Smooth muscle cell (in vitro differentiated cells): ENCODE measurements at regions not wholly inside any gene's neighbourhood (a gene's known extent, or its start where the extent isn't known, plus 50 kb on each side); places are given as distances from the start of the nearest gene placed in this dataset.
"Not testable (repeated sequence)": the region's sequence is repeated elsewhere in the genome, so short reads cannot be mapped to it uniquely, and the experiment has no call there.

Experiments used
- DNase-seq: peaks from one replicate; lab custom pipeline; 2025; ENCODE audit not compliant: unreplicated experiment; lab: John Stamatoyannopoulos, UW
- H2AFZ ChIP-seq: fragments of 200-600 bp; sonication (generic); 2 replicates; pipeline ENCODE4 v1.6.0; 2016; ENCODE audit warnings: antibody characterized with exemption, low read depth, mild to moderate bottlenecking
- H3F3A ChIP-seq: fragments of 200-600 bp; sonication (generic); 2 replicates; pipeline ENCODE4 v1.6.0; 2017; ENCODE audit warnings: antibody characterized with exemption, low read depth
- H3K27ac ChIP-seq: fragments of 200-600 bp; sonication (generic); 2 replicates; pipeline ENCODE4 v1.5.1; 2016; ENCODE audit warnings: low read depth, mild to moderate bottlenecking
- H3K27me3 ChIP-seq: fragments of 200-600 bp; sonication (generic); 2 replicates; pipeline ENCODE4 v1.6.1; 2016; ENCODE audit warnings: low read depth, mild to moderate bottlenecking
- H3K36me3 ChIP-seq: fragments of 200-600 bp; sonication (generic); 2 replicates; pipeline ENCODE4 v1.5.1; 2016; ENCODE audit warnings: low read depth
- H3K4me1 ChIP-seq: fragments of 200-600 bp; sonication (generic); 2 replicates; pipeline ENCODE4 v1.5.1; 2016; ENCODE audit warnings: low read depth
- H3K4me2 ChIP-seq: fragments of 200-600 bp; sonication (generic); 2 replicates; pipeline ENCODE4 v1.6.0; 2016; ENCODE audit warnings: mild to moderate bottlenecking
- H3K4me3 ChIP-seq: fragments of 200-600 bp; sonication (generic); 2 replicates; pipeline ENCODE4 v1.5.1; 2016; ENCODE audit warnings: mild to moderate bottlenecking
- H3K79me2 ChIP-seq: fragments of 200-600 bp; sonication (generic); 2 replicates; pipeline ENCODE4 v1.6.0; 2016; ENCODE audit warnings: low read depth, mild to moderate bottlenecking
- H3K9ac ChIP-seq: fragments of 200-600 bp; sonication (generic); 2 replicates; pipeline ENCODE4 v1.6.0; 2016; ENCODE audit warnings: low read depth
- H3K9me3 ChIP-seq: fragments of 200-600 bp; sonication (generic); replicated peaks from 2 replicates; pipeline ENCODE4 v1.5.1; 2016; ENCODE audit warnings: low read depth
- H4K20me1 ChIP-seq: fragments of 200-600 bp; sonication (generic); 2 replicates; pipeline ENCODE4 v1.6.0; 2016; ENCODE audit warnings: low read depth
- whole genome bisulfite sequencing: methylation state at CpG from one replicate; pipeline ENCODE4 v1.1.7; 2016; ENCODE audit warnings: low lambda C conversion rate; 5-methylcytosine and 5-hydroxymethylcytosine counted together
- TF ChIP-seq, protein P1 (sequence below): fragments of 200-600 bp; sonication (generic); IDR thresholded peaks from 2 replicates; pipeline ENCODE4 v1.5.1; 2017; ENCODE audit warnings: borderline replicate concordance, mild to moderate bottlenecking, antibody characterized with exemption; ENCODE audit not compliant: insufficient read depth, poor library complexity, severe bottlenecking

DNA sequence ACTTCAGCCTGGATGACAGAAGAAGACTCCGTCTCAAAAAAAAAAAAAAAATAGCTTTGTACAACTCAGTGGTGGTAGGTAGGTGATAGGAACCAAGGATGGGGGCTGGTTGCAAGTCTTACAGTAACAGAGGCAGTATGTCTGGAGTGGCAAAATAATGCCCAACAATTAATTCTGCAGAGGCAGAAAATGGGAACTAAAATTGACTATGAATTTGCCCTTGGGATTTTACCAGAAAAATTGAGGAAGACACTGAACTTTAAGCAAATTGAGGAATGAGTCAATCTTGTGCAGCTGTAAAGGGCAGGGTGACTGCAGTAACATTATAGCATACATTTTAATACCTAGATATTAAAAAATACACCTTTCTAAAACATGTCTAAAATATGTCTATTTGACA, 116.1 kb upstream of the FOXN2 start:
- H3K27me3 ChIP-seq = no peaks in the 10 kb centered on the region
- H3K9me3 ChIP-seq = no peaks in the 10 kb centered on the region
- H3K4me3 ChIP-seq = no peak overlapping the region
- TF ChIP-seq, protein P1, sequence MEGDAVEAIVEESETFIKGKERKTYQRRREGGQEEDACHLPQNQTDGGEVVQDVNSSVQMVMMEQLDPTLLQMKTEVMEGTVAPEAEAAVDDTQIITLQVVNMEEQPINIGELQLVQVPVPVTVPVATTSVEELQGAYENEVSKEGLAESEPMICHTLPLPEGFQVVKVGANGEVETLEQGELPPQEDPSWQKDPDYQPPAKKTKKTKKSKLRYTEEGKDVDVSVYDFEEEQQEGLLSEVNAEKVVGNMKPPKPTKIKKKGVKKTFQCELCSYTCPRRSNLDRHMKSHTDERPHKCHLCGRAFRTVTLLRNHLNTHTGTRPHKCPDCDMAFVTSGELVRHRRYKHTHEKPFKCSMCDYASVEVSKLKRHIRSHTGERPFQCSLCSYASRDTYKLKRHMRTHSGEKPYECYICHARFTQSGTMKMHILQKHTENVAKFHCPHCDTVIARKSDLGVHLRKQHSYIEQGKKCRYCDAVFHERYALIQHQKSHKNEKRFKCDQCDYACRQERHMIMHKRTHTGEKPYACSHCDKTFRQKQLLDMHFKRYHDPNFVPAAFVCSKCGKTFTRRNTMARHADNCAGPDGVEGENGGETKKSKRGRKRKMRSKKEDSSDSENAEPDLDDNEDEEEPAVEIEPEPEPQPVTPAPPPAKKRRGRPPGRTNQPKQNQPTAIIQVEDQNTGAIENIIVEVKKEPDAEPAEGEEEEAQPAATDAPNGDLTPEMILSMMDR = no peak
- H4K20me1 ChIP-seq = no peaks in the 10 kb centered on the region
- no peak overlapping the region for H2AFZ ChIP-seq
- H3K36me3 ChIP-seq = no peaks in the 10 kb centered on the region
- no peaks in the 10 kb centered on the region for H3F3A ChIP-seq
- peaks cover 8% of the 10 kb centered on the region for H3K4me1 ChIP-seq
- 93% methylated on average over 1 of the region's 1 CpG for WGBS
- no peak overlapping the region for H3K4me2 ChIP-seq
- no peak for DNase-seq
- H3K27ac ChIP-seq = no peak overlapping the region
- H3K79me2 ChIP-seq = no peaks in the 10 kb centered on the region
- no peak overlapping the region for H3K9ac ChIP-seq

DNA sequence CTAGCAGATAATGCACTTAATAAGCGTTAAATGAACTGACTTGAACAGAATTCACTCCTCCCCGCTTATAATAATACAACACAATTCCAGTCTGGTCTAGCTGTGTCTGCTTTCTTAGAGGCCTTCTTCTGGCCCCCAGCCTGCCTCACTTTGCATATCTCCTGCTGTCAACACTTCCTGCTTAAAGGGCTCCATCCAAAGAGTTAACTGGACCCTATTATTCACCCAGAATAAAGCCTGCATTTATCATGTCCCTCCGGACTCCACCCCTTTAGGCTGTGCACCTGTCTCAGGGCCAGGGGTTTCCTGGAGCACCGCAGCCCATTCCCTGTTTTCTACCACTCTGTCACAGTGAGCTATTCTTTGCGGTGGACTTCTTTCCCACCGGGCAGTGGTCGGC, 115.4 kb upstream of the FOXN2 start:
- Histone ChIP-seq H3K27me3 (no peaks in the 10 kb centered on the region), H3K4me3 (no peak overlapping the region), H3K9ac (no peak overlapping the region), H3K27ac (no peak overlapping the region), H3K9me3 (no peaks in the 10 kb centered on the region), H4K20me1 (no peaks in the 10 kb centered on the region), H3K36me3 (no peaks in the 10 kb centered on the region), H2AFZ (no peak overlapping the region), H3K4me2 (no peak overlapping the region), H3F3A (no peaks in the 10 kb centered on the region), H3K4me1 (peaks cover 8% of the 10 kb centered on the region), H3K79me2 (no peaks in the 10 kb centered on the region)
- TF ChIP-seq, protein P1 = no peak
- no peak for DNase-seq
- WGBS = 79% methylated on average over 7 of the region's 7 CpGs

DNA sequence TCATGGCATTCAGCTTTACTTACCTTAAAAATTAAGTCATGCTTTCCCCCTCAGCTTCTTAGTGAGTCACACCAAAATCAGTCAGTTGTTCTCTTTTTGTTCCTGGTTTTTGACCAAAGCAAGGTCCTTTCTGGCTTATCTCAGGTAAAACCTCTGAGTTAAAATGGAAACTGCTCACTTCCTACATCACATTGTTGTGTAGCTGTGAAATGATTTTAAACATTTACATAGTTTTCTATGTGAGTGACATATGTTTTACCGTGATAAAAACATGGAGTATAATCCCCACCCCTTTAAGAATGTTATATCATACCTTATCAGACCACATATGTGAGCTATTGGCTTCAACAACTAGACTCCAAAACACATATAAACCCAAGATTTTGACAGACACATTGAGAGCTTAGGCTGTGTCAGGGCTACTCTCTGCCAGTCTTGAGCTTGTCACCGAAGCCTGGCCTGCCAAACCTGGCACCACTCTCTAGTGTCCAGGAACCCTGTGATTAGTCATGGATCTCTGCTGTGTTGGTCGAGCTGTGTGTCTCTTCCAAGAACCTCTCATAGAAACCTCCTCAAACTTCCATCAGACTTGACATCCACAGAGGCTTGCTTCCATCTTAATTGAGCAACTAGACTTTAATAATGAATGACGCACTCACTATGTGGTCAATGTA, 113.7 kb upstream of the FOXN2 start:
- no peak overlapping the region for H3K9ac ChIP-seq
- 95% methylated on average over 4 of the region's 4 CpGs for WGBS
- H3K4me3 ChIP-seq = no peak overlapping the region
- no peaks in the 10 kb centered on the region for H3K27me3 ChIP-seq
- H3F3A ChIP-seq = no peaks in the 10 kb centered on the region
- DNase-seq = no peak
- peaks cover 8% of the 10 kb centered on the region for H3K4me1 ChIP-seq
- no peaks in the 10 kb centered on the region for H4K20me1 ChIP-seq
- no peak overlapping the region for H3K4me2 ChIP-seq
- no peaks in the 10 kb centered on the region for H3K79me2 ChIP-seq
- no peak overlapping the region for H3K27ac ChIP-seq
- no peak overlapping the region for H2AFZ ChIP-seq
- no peaks in the 10 kb centered on the region for H3K9me3 ChIP-seq
- TF ChIP-seq, protein P1 = no peak
- no peaks in the 10 kb centered on the region for H3K36me3 ChIP-seq

DNA sequence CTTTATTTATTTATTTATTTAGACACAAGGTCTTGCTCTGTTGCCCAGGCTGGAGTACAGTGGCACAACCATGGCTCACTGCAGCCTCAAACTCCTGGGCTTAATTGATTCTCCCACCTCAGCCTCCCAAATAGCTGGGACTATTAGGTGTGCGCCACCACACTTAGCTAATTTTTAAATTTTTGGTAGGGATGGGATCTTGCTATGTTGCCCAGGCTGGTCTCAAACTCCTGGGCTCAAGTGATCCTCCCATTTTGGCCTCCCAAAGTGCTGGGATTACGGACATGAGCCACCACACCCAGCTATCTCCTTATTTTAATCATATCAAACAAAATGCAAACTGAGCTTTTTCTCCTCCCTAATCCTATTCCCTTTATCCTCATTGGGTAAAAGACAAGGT, 113.0 kb upstream of the FOXN2 start:
- H3K36me3 ChIP-seq, H3K4me3 ChIP-seq, H3F3A ChIP-seq, H3K9ac ChIP-seq, H3K27me3 ChIP-seq, H3K27ac ChIP-seq, H4K20me1 ChIP-seq, DNase-seq, H3K79me2 ChIP-seq, H3K4me1 ChIP-seq, H2AFZ ChIP-seq, H3K4me2 ChIP-seq, H3K9me3 ChIP-seq: not testable (repeated sequence)
- WGBS = 88% methylated on average over 2 of the region's 2 CpGs
